GM23248 (cell line): ENCODE measurements at regions not wholly inside any gene's neighbourhood (a gene's known extent, or its start where the extent isn't known, plus 50 kb on each side); places are given as distances from the start of the nearest gene placed in this dataset.

Experiments
- DNase-seq: peaks from one replicate; pipeline ENCODE4 v3.0.0-alpha.2; 2015
- H2AFZ ChIP-seq: fragments of 200-600 bp; sonication (generic); 2 replicates; pipeline ENCODE4 v1.6.1; 2016; ENCODE audit warnings: antibody characterized with exemption
- H3F3A ChIP-seq: fragments of 200-600 bp; sonication (generic); 2 replicates; pipeline ENCODE4 v1.6.1; 2016; ENCODE audit warnings: mild to moderate bottlenecking, antibody characterized with exemption, mixed run types; ENCODE audit not compliant: insufficient read depth
- H3K27ac ChIP-seq: fragments of 200-600 bp; sonication (generic); 2 replicates; pipeline ENCODE4 v1.5.1; 2016; ENCODE audit warnings: mild to moderate bottlenecking
- H3K27me3 ChIP-seq: fragments of 200-600 bp; sonication (generic); replicated peaks from 2 replicates; pipeline ENCODE4 v1.6.1; 2016; ENCODE audit warnings: mild to moderate bottlenecking; ENCODE audit not compliant: insufficient read depth
- H3K36me3 ChIP-seq: fragments of 200-600 bp; sonication (generic); 2 replicates; pipeline ENCODE4 v1.6.1; 2016; ENCODE audit warnings: low read depth, mild to moderate bottlenecking
- H3K4me1 ChIP-seq: fragments of 200-600 bp; sonication (generic); 2 replicates; pipeline ENCODE4 v1.6.1; 2016; ENCODE audit warnings: mild to moderate bottlenecking; ENCODE audit not compliant: insufficient read depth
- H3K4me2 ChIP-seq: fragments of 200-600 bp; sonication (generic); one replicate; pipeline ENCODE4 v1.6.1; 2016; ENCODE audit warnings: mild to moderate bottlenecking; ENCODE audit not compliant: unreplicated experiment
- H3K4me3 ChIP-seq: fragments of 200-600 bp; sonication (generic); 2 replicates; pipeline ENCODE4 v1.5.1; 2016; ENCODE audit warnings: mild to moderate bottlenecking
- H3K79me2 ChIP-seq: fragments of 200-600 bp; sonication (generic); 2 replicates; pipeline ENCODE4 v1.6.1; 2016; ENCODE audit warnings: mild to moderate bottlenecking; ENCODE audit not compliant: insufficient read depth
- H3K9ac ChIP-seq: fragments of 200-600 bp; sonication (generic); 2 replicates; pipeline ENCODE4 v1.6.1; 2016; ENCODE audit warnings: mild to moderate bottlenecking
- H3K9me2 ChIP-seq: fragments of 200-600 bp; sonication (generic); 2 replicates; pipeline ENCODE4 v1.6.1; 2016; ENCODE audit warnings: mixed run types, mild to moderate bottlenecking, moderate library complexity; ENCODE audit not compliant: insufficient read depth
- H3K9me3 ChIP-seq: fragments of 200-600 bp; sonication (generic); one replicate; pipeline ENCODE4 v1.6.1; 2017; ENCODE audit warnings: low read depth
- H4K20me1 ChIP-seq: fragments of 200-600 bp; sonication (generic); 2 replicates; pipeline ENCODE4 v1.6.0; 2016; ENCODE audit not compliant: insufficient read depth
- EZH2 ChIP-seq: fragments of 200-600 bp; sonication (generic); IDR thresholded peaks from 2 replicates; pipeline ENCODE4 v1.6.1; 2018; ENCODE audit warnings: antibody characterized with exemption, mild to moderate bottlenecking; ENCODE audit not compliant: insufficient read depth, poor library complexity, severe bottlenecking
- EZH2phosphoT487 ChIP-seq: fragments of 200-600 bp; sonication (generic); IDR thresholded peaks from 2 replicates; pipeline ENCODE4 v1.6.1; 2018; ENCODE audit warnings: antibody characterized with exemption, moderate library complexity, mild to moderate bottlenecking, low read depth; ENCODE audit not compliant: insufficient read depth
- WGBS, 2 experiments: methylation state at CpG; one replicate each; pipeline ENCODE4 v1.1.6; 2015 to 2017; ENCODE audit warnings: low lambda C conversion rate in 2 of 2, low coverage in 1 of 2; ENCODE audit errors: missing lambda C conversion rate in 2 of 2; 5-methylcytosine and 5-hydroxymethylcytosine counted together
- in situ Hi-C: fragments of 300-500 bp; cut with MboI; formaldehyde crosslinking; loops from 2 replicates; pipeline ENCODE4 v1.15.0; 2020

DNA sequence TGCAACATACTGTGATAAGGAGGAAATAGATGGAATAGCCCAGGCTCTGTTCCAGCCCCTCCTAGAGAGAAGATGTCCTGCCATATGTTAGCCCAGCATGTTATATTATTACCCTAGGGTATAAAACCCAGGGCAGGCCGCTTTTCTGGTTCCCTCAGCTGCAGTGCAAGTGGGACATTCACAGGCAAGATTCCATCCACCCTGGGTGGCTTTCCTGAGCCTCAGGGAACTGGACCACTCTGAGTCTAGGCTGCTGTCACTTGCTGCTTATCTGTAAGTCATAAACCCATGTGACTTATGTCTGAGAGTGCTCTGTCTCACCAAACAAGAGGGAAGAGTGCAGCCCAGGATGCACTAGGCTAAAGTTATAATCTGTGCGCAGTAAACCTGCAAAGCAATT is 413.2 kb downstream of the MZT1 start:
- WGBS, 2 experiments: 4 to 13% methylated on average over 2 of the region's 2 CpGs

DNA sequence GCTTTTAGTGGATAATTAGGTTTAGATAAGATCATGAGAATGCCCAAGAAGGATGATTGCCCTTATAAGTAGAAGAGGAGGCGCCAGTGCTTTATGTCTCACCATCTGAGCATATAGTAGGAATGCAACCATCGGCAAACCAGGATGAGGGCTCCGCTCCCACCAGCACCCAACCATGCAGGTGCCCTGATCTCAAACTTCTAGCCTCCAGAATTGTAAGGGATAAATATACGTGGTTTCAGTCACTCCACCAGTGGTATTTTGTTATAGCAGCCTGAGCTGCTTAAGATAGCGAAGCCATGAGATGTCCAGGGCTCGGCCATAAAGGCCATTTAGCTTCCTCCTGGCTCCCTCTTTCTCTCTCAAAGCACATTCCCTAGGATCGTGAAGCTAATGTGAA is 413.9 kb downstream of the MZT1 start:
- H3K36me3 ChIP-seq: no peaks in the 10 kb centered on the region
- no peaks in the 10 kb centered on the region for H3K4me1 ChIP-seq
- no peaks in the 10 kb centered on the region for H3F3A ChIP-seq
- DNase-seq: no peak
- no peaks in the 10 kb centered on the region for H3K9me2 ChIP-seq
- no peaks in the 10 kb centered on the region for H3K27me3 ChIP-seq
- H3K4me2 ChIP-seq: no peak overlapping the region
- in situ Hi-C loops: no loop called here
- H4K20me1 ChIP-seq: no peaks in the 10 kb centered on the region
- no peaks in the 10 kb centered on the region for H3K79me2 ChIP-seq
- no peak overlapping the region for H3K9ac ChIP-seq
- H2AFZ ChIP-seq: no peak overlapping the region
- H3K27ac ChIP-seq: no peak overlapping the region
- H3K9me3 ChIP-seq: peaks cover 4% of the 10 kb centered on the region
- TF ChIP-seq EZH2: no peak
- TF ChIP-seq EZH2phosphoT487: no peak
- no peak overlapping the region for H3K4me3 ChIP-seq
- 22 to 26% methylated on average over 7 of the region's 7 CpGs for WGBS, 2 experiments

More for the DNA sequence above, 413.2 kb downstream of the MZT1 start:
- DNase-seq: no peak
- H4K20me1 ChIP-seq: no peaks in the 10 kb centered on the region
- peaks cover 4% of the 10 kb centered on the region for H3K9me3 ChIP-seq
- no peaks in the 10 kb centered on the region for H3K4me1 ChIP-seq
- H3K9ac ChIP-seq: no peak overlapping the region
- TF ChIP-seq EZH2 (no peak), EZH2phosphoT487 (no peak)
- H3K79me2 ChIP-seq: no peaks in the 10 kb centered on the region
- no peaks in the 10 kb centered on the region for H3K36me3 ChIP-seq
- H3K27ac ChIP-seq: no peak overlapping the region
- H3F3A ChIP-seq: no peaks in the 10 kb centered on the region
- H3K27me3 ChIP-seq: no peaks in the 10 kb centered on the region
- in situ Hi-C loops: no loop called here
- H2AFZ ChIP-seq: no peak overlapping the region
- H3K9me2 ChIP-seq: no peaks in the 10 kb centered on the region
- no peak overlapping the region for H3K4me3 ChIP-seq
- H3K4me2 ChIP-seq: no peak overlapping the region

DNA sequence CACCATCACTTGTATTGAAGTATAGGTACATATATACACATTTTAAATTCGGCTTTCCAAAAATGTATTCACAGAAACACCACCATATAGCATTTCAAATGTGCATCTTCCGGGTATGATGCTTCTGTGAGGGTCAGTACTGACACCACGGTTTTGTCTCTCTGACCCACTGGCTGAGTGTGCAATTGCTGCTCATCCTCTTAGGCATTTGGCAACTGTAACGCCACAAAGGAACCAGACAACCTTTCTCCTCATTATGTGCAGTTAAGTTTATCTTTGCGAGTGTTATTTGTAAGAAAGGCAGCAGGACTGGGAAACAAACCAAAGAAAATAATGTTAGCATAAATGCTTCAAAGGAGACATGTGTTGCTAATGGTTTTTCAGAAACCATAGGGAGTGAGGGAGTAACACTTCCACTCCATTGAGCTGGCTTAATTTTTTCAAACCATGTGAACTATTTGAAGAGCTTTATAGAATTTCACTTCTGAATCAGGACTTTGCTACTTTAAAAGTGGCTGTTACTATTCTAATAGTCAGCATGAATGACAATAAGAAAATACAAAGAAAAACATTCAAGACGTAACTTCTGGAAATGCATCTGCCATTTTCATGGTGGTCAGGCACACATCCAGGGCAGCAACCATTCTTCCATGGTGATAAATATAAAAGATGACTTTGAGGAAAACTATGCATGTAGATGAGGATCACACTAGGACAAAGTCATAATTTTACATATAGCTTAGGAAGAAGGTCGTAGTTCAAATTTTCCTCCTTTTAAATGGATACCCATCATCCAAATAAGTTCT is 423.3 kb downstream of the MZT1 start:
- Histone ChIP-seq H3K9me3 (no peaks in the 10 kb centered on the region), H3K4me1 (no peaks in the 10 kb centered on the region), H3K27ac (no peak overlapping the region), H3K27me3 (no peaks in the 10 kb centered on the region), H4K20me1 (no peaks in the 10 kb centered on the region), H3K79me2 (no peaks in the 10 kb centered on the region), H2AFZ (no peak overlapping the region), H3K9me2 (no peaks in the 10 kb centered on the region), H3F3A (no peaks in the 10 kb centered on the region), H3K4me2 (no peak overlapping the region), H3K4me3 (no peak overlapping the region), H3K36me3 (no peaks in the 10 kb centered on the region), H3K9ac (no peak overlapping the region)
- in situ Hi-C loops: no loop called here
- DNase-seq: no peak
- WGBS, 2 experiments: 7 to 14% methylated on average over 7 of the region's 7 CpGs
- TF ChIP-seq EZH2phosphoT487 (no peak), EZH2 (no peak)

DNA sequence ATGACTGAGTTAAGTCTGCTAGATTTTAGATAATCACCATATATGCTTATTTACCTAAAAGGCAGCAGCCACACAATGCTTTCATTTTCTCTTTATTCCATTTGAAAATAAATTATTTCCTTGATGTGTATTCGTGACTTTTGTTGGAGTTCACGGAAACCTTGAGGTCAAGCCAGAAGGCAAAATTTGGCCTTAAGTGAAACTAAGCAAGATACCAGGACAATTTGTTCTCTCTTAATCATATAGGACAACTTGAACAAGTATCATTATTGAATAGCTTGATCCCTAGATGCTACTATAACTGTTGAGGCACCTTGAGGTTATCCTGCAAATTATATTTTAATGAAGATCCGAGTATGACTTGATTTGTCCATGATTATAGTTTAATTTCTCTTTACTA is 429.2 kb upstream of the DACH1 start:
- no peak overlapping the region for H2AFZ ChIP-seq
- no peaks in the 10 kb centered on the region for H3K36me3 ChIP-seq
- in situ Hi-C loops: no loop called here
- no peaks in the 10 kb centered on the region for H3K79me2 ChIP-seq
- no peak overlapping the region for H3K4me2 ChIP-seq
- H3K9ac ChIP-seq: no peak overlapping the region
- H3K27ac ChIP-seq: no peak overlapping the region
- no peak overlapping the region for H3K4me3 ChIP-seq
- H3K9me3 ChIP-seq: no peaks in the 10 kb centered on the region
- no peaks in the 10 kb centered on the region for H4K20me1 ChIP-seq
- H3K9me2 ChIP-seq: no peaks in the 10 kb centered on the region
- H3K27me3 ChIP-seq: no peaks in the 10 kb centered on the region
- TF ChIP-seq EZH2phosphoT487 (no peak), EZH2 (no peak)
- no peak for DNase-seq
- H3F3A ChIP-seq: no peaks in the 10 kb centered on the region
- H3K4me1 ChIP-seq: no peaks in the 10 kb centered on the region
- WGBS, 2 experiments: 22 to 26% methylated on average over 3 of the region's 3 CpGs
